VCaP (cell line): ENCODE measurements at regions not wholly inside any gene's neighbourhood (a gene's known extent, or its start where the extent isn't known, plus 50 kb on each side); places are given as distances from the start of the nearest gene placed in this dataset.

ENCODE experiments used
- H3K27ac ChIP-seq: fragments of 450-650 bp; 2 replicates; pipeline ENCODE4 v1.5.1; 2017
- TF ChIP-seq, protein P1 (sequence below): fragments of 450-650 bp; conservative IDR thresholded peaks from 2 replicates; pipeline ENCODE4 v1.5.1; 2017; ENCODE audit warnings: mild to moderate bottlenecking, moderate library complexity

DNA sequence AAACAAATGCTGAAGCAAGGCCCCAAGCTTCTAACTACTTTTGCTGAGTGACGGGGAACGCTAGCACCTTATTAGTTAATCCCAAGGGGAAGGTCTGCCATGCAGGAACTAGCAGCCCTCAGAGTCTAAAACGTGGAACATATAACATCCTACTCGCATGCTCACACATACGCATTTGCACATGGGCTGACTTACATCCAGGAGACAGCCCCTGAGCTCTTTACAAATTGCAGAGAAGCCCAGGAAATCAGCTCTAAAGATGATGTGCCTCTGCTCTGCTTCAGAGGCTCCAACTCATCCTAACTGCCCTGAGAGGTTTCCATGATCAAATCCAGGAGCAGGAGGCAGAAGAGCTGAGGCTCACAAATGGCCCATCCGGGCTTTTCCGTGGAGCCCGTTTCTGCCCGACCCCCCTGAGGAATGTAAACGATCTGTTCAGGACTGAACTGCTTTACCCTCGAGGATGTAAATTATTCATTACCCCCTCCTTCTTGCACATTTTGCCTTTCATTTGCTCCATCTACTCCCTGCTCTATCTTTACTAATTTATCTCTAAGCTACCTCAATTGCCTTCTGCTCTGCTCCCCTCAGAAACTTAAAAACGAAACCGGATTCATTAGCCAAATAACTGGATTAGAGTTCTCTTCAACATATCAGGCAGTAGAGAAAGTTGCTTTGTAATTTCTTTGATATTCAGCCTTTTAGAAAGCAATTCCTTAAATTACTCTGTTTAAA, 141.9 kb upstream of the CCDC54 start:
- peak overlapping the region; percentile 6; the same call in 1 of the 2 replicates for H3K27ac ChIP-seq
- TF ChIP-seq, protein P1, sequence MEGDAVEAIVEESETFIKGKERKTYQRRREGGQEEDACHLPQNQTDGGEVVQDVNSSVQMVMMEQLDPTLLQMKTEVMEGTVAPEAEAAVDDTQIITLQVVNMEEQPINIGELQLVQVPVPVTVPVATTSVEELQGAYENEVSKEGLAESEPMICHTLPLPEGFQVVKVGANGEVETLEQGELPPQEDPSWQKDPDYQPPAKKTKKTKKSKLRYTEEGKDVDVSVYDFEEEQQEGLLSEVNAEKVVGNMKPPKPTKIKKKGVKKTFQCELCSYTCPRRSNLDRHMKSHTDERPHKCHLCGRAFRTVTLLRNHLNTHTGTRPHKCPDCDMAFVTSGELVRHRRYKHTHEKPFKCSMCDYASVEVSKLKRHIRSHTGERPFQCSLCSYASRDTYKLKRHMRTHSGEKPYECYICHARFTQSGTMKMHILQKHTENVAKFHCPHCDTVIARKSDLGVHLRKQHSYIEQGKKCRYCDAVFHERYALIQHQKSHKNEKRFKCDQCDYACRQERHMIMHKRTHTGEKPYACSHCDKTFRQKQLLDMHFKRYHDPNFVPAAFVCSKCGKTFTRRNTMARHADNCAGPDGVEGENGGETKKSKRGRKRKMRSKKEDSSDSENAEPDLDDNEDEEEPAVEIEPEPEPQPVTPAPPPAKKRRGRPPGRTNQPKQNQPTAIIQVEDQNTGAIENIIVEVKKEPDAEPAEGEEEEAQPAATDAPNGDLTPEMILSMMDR = no peak

DNA sequence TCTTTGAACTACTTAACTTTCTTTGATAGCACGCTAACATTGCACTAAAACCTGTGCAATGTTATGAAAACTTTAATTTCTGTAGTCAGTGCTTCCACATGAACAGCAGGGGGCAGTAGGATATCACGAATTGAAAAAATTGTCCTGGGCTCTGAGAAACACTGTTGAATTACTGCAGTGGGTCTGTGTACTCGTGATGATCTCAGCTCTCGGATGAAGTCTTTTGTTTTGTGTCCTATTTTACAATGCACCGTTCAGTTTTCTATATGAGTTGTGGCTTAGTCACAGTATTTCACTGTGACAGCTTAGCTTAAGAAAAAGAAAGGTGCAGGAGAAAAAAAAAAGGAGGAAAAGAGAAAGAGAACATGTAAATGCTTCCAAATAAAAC, 141.3 kb upstream of the CCDC54 start:
- peak overlapping the region; percentile 6; the same call in 1 of the 2 replicates for H3K27ac ChIP-seq
- TF ChIP-seq, protein P1 = peak; percentile 86

DNA sequence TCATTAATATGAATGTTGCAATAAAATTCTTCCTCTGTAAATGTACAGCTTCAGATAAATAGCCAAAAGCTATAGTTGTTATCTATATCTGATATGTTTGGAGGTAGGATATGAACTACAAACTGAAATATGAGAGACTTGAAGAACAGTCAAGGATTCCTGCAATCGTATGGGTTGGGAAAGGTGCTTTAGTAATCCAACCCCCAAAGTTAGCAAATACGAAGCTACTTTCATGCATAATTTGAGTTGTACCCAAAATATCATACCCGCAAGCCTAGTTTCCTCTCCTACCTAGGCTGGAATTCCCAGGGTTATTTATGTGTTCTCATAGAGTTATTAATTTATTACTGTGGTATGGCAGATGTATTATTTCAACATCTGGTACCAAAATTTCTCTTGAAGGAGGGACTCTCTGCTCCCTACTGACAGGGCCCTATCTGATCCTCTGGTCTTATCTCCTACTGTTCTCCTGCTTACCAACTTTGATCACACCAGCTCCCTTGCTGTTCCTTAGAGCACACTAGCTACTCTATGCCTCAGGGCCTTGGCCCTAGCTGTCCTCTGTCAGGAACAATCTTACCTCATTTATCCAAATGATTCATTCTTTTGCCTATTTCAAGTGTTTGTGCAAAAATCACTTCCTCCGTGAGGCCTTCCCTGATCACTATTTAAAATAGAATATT, 140.4 kb upstream of the CCDC54 start:
- no peak overlapping the region for H3K27ac ChIP-seq
- TF ChIP-seq, protein P1 = no peak

DNA sequence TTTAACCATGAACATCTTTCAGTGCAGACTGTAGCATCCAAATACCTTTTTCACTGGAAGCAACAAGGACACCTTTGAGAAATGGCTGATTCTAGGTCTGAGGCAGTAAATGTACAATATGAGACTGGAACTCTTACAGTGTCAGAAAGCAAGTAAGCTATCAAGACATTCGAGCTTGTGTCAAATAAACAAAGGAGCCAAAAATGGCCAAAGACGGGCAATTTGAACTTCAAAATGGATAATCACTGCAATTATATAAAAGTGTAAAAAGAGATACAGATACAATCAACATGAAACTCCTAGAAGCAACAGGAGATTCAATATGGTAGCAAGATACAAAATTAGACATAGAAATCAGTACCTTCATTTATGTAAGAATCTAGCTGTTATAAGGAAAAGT, 138.5 kb upstream of the CCDC54 start:
- H3K27ac ChIP-seq = no peak overlapping the region
- TF ChIP-seq, protein P1 = no peak

DNA sequence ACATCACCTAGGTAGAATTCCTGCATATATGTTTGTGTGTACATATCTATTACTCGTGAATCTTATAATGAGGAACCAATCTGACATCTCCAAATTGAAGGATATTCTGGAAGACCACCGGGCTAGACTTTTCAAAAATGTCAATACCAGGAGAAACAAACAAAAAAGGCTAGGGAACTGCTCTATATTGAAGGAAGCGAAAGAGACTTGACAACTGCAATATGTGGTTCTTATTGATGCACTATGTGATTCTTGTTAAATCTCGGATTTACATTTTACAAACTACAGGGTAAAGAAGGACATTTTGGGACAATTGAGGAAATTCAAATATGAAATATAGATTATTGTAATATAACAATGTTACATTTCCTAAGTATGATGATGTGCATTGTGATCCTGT, 137.5 kb upstream of the CCDC54 start:
- TF ChIP-seq, protein P1 = no peak
- no peak overlapping the region for H3K27ac ChIP-seq

DNA sequence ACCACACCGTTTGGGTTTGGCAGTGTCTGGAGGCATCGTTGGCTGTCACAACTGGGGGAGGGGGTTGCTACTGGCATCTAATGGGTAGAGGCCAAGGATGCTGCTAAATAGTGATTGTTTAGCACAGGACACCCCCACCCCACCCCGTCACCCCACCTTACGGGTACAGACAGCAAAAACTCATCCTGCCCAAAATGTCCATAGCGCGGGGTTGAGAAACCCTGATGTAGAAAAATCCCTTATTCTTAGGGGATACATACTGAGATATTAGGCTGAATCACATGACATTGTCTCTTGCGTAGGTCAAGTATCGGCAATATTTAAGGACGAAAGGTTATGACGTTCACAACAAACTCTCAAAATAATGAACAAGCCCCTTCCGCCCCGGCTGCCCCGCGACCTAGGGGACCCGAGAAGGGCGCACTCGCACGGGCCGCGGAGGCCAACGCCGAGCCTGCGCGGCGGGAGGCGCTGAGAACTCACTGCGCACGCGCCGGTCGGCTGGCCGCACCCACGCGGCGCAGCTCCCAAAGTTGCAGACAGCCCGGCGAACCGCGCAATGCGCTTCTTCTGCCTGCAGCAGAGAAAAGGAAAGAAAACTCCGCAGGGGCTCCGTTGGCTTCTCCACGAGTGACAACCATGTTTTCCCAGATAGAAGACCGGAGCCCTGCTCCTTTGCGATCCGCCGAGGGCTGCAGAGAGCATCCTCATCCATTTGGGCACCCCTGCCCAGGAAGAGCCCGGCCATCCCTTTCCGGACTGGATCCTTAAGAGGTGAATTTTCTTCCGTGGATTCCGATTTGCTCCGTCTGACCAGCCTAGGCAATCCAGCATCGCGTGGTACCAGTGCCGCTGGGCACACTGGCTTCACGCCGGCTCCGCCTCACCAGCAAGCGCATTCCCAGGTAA, 136.8 kb upstream of the CCDC54 start:
- TF ChIP-seq, protein P1 = no peak
- H3K27ac ChIP-seq = peak overlapping the region; percentile 55

DNA sequence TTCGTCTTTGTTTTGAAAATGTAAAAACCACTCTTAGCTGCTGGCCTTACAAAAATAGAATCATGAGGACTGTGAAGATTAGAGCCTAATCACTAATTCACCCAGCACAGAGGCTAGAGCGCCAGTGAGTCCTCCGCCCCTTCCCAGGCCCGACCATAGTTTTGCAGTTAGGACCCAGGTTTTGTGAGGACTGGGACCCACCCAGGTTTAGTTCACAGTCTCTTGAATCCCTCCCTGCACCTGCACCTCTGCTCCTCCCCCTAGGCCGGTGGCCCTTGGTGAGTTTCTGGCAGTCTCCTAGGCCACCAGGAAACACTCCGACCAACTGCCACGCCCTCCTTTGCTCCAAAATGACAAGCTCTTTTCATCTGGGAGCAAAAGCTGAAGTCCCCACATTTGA, 136.0 kb upstream of the CCDC54 start:
- TF ChIP-seq, protein P1 = no peak
- peak overlapping the region; percentile 55; the same call in 1 of the 2 replicates for H3K27ac ChIP-seq
